ENCODE measurements at regions not wholly inside any gene's neighbourhood (a gene's known extent, or its start where the extent isn't known, plus 50 kb on each side); places are given as distances from the start of the nearest gene placed in this dataset.

GRCh38 chr2:82000606-82001005 is 1696.1 kb upstream of the LRRTM1 start:
- FAIRE-seq, result no peak

- FAIRE-seq, result no peak
Observed at GRCh38 chr2:81996332-81996731, 1691.8 kb upstream of the LRRTM1 start.

- FAIRE-seq, result no peak
Observed at GRCh38 chr2:81991282-81991681, 1686.7 kb upstream of the LRRTM1 start.

GRCh38 chr2:81987370-81987769 is 1682.8 kb upstream of the LRRTM1 start:
- no peak for FAIRE-seq

GRCh38 chr2:81984969-81985637 is 1680.6 kb upstream of the LRRTM1 start:
- FAIRE-seq, result no peak

- no peak for FAIRE-seq
Observed at GRCh38 chr2:81981585-81981984, 1677.0 kb upstream of the LRRTM1 start.

GRCh38 chr2:81979086-81979485 is 1674.5 kb upstream of the LRRTM1 start:
- no peak for FAIRE-seq

- FAIRE-seq, result no peak
Observed at GRCh38 chr2:81976998-81977397, 1672.4 kb upstream of the LRRTM1 start.

- FAIRE-seq, result no peak
Observed at GRCh38 chr2:81974216-81974615, 1669.7 kb upstream of the LRRTM1 start.

GRCh38 chr2:81942876-81943275 is 1638.3 kb upstream of the LRRTM1 start:
- FAIRE-seq, result no peak

- FAIRE-seq, result no peak
Observed at GRCh38 chr2:81942136-81942680, 1637.7 kb upstream of the LRRTM1 start.

- no peak for FAIRE-seq
Observed at GRCh38 chr2:81940266-81940955, 1635.9 kb upstream of the LRRTM1 start.

GRCh38 chr2:81937944-81938343 is 1633.4 kb upstream of the LRRTM1 start:
- FAIRE-seq, result no peak

- FAIRE-seq, result no peak
Observed at GRCh38 chr2:81903534-81903933, 1599.0 kb upstream of the LRRTM1 start.

- FAIRE-seq, result peak; percentile 33
Observed at GRCh38 chr2:81901017-81901416, 1596.5 kb upstream of the LRRTM1 start.

- FAIRE-seq, result no peak
Observed at GRCh38 chr2:81895620-81896250, 1591.2 kb upstream of the LRRTM1 start.

- FAIRE-seq, result no peak
Observed at GRCh38 chr2:81894451-81894990, 1590.0 kb upstream of the LRRTM1 start.

- FAIRE-seq, result no peak
Observed at GRCh38 chr2:81876624-81877023, 1572.1 kb upstream of the LRRTM1 start.

GRCh38 chr2:81872006-81872405 is 1567.5 kb upstream of the LRRTM1 start:
- FAIRE-seq, result no peak

- peak; percentile 88 for FAIRE-seq
Observed at GRCh38 chr2:81870119-81870518, 1565.6 kb upstream of the LRRTM1 start.

GRCh38 chr2:81858998-81859397 is 1554.4 kb upstream of the LRRTM1 start:
- no peak for FAIRE-seq

- no peak for FAIRE-seq
Observed at GRCh38 chr2:81853341-81853740, 1548.8 kb upstream of the LRRTM1 start.

GRCh38 chr2:81852651-81853050 is 1548.1 kb upstream of the LRRTM1 start:
- no peak for FAIRE-seq

GRCh38 chr2:81839780-81840179 is 1535.2 kb upstream of the LRRTM1 start:
- FAIRE-seq, result no peak

All from colon (tissue), 2 donors.